Activated T-cell treated with anti-CD3 and anti-CD28 coated beads, Interleukin-2, amount 50 U/mL, for 4 hours (primary cell): ENCODE measurements at regions not wholly inside any gene's neighbourhood (a gene's known extent, or its start where the extent isn't known, plus 50 kb on each side); places are given as distances from the start of the nearest gene placed in this dataset.
"Not testable (repeated sequence)": the region's sequence is repeated elsewhere in the genome, so short reads cannot be mapped to it uniquely, and the experiment has no call there.

Experiments used
- ATAC-seq, 2 donors: fragments of 200-7000 bp; cut with Tn5 transposase; one replicate each; pipeline ENCODE4 v1.10.0; 2021
- DNase-seq: peaks from one replicate; pipeline ENCODE4 v3.0.0-alpha.2; 2020
- H3K27me3 Mint-ChIP-seq: one replicate; pipeline ENCODE4 v1.8.0; 2021; ENCODE audit warnings: low read depth, mixed read lengths
- H3K36me3 Mint-ChIP-seq: one replicate; pipeline ENCODE4 v1.8.0; 2022; ENCODE audit warnings: mixed read lengths; ENCODE audit not compliant: insufficient read depth
- H3K4me1 Mint-ChIP-seq: one replicate; pipeline ENCODE4 v1.8.0; 2021; ENCODE audit warnings: low read depth, mixed read lengths
- H3K4me3 Mint-ChIP-seq: one replicate; pipeline ENCODE4 v1.8.0; 2021; ENCODE audit warnings: mild to moderate bottlenecking, moderate library complexity, mixed read lengths
- H3K9me3 Mint-ChIP-seq: one replicate; pipeline ENCODE4 v1.8.0; 2021; ENCODE audit warnings: mixed read lengths

DNA sequence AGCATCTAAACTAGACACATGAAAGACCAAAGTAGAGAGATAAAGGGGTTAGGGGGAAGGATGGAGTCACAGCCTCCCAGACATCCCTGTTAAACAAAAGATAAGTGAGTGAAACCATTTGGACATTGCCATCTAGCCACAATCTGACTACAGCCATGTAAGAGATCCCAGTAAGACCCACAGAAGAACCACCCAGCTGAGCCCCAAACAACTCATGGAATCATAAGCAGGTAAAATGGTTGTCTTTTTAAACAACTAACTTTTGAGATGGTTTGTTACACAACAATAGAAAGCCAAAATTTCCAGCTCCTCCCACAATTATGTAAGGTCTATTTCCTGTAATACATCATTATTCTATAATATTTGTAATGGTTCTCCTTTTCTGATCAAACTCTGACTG lies 437.5 kb downstream of the IGSF11 start:
- Mint-ChIP-seq H3K9me3 (peaks cover 8% of the 10 kb centered on the region), H3K4me3 (no peak overlapping the region), H3K27me3 (no peaks in the 10 kb centered on the region), H3K4me1 (no peaks in the 10 kb centered on the region), H3K36me3 (no peaks in the 10 kb centered on the region)
- ATAC-seq (no peak), DNase-seq (no peak)

DNA sequence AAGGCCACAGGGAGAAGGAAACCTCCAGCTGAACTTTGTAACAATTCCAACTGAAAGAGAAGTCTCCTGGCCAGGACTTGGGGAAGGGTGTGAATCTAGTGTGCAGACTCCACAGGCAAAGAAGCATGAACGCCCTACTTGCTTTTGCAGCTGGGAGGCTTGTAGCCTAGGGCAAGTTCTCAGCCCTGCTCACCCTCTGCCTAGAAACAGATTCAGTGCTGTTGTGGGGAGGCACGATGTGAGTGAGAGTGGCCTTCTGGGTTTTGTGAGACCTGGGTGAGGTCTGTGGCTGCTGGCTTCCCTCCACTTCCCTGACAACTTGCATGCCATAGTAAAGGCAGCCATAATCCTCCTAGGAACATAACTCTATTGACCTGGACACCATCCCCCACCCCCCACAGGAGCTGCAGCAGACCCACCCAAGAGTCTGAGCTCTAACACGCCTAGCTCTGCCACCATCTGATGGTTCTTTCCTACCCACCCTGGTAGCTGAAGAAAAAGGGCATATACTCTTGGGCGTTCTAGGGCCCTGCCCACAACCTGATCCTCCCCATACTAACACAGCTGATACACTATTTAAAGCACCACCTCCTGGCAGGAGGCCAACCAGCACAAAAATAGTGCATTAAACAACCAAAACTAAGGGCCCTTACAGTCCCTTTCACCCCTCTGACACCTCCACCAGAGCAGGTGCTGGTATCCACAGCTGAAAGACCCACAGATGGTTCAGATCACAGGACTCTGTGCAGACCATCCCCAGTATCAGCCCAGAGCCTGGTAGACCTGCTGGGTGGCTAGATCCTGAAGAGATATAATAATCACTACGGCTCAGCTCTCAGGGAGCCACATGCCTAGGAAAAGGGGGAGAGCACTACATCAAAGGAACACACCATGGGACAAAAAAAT lies 426.5 kb downstream of the IGSF11 start:
- no peaks in the 10 kb centered on the region for H3K4me1 Mint-ChIP-seq
- no peaks in the 10 kb centered on the region for H3K27me3 Mint-ChIP-seq
- no peaks in the 10 kb centered on the region for H3K36me3 Mint-ChIP-seq
- ATAC-seq (no peak), DNase-seq (no peak)
- no peak overlapping the region for H3K4me3 Mint-ChIP-seq
- H3K9me3 Mint-ChIP-seq: peaks cover 23% of the 10 kb centered on the region

DNA sequence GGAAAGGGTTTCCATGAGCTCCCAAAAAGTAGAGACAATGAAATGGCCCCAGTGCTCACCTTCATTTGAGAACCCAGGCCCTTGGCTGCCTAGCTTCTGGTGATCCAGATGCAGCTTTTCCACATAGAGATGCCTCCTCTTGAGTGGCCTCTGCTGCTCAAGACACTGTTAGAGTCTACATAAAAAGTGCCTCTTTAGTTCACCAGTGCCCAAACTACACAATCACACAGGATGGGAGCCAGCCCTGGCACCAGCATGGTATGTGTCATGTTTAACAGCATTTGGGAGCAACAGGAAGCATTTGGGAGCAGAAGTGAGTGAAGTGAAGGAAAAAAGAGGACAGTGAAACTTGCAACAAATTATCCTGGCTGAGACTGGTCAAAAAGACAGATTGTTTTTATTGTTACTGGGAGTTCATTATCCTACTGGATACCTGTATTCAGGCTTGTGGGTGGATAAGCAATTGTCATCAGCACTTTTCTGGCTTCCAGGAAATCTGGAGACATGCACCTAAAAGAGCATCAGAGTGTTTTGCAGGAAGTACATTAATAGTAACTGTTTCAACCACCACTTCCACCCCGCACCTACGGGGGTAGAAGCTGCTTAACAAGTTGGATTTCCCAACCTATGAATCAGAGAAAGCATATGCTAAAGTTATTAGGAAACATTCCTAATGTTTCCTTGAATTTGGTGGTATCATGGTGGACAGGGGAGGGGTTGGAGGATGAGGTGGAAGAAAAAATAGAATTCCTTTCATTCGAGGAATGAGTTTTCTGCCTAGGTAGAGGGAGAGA lies 416.2 kb downstream of the IGSF11 start:
- DNase-seq: no peak
- H3K27me3 Mint-ChIP-seq: no peaks in the 10 kb centered on the region
- no peaks in the 10 kb centered on the region for H3K9me3 Mint-ChIP-seq
- H3K4me3 Mint-ChIP-seq: no peak overlapping the region
- H3K4me1 Mint-ChIP-seq: no peaks in the 10 kb centered on the region
- no peak for ATAC-seq
- no peaks in the 10 kb centered on the region for H3K36me3 Mint-ChIP-seq

DNA sequence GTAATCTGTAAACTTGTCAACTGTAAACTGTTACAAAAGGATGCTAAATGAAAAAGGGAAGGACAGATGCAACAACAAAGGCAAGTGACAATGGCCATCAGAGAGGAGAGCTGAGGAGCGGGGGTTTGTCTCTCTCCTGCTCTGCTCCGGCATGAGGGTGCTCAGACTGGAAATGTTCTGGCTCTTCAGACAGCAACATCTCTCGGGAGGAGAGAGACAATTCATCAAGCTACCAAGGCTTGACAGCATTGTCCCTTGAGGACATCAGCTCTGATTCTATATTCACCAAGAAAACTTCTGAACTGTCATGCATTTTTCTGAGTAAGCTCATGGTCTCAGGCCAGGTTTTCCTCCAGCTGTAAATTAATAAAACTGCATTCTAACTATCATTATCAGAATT lies 408.2 kb downstream of the IGSF11 start:
- ATAC-seq (no peak), DNase-seq (no peak)
- Mint-ChIP-seq H3K9me3 (no peaks in the 10 kb centered on the region), H3K36me3 (no peaks in the 10 kb centered on the region), H3K4me1 (no peaks in the 10 kb centered on the region), H3K27me3 (no peaks in the 10 kb centered on the region), H3K4me3 (no peak overlapping the region)

DNA sequence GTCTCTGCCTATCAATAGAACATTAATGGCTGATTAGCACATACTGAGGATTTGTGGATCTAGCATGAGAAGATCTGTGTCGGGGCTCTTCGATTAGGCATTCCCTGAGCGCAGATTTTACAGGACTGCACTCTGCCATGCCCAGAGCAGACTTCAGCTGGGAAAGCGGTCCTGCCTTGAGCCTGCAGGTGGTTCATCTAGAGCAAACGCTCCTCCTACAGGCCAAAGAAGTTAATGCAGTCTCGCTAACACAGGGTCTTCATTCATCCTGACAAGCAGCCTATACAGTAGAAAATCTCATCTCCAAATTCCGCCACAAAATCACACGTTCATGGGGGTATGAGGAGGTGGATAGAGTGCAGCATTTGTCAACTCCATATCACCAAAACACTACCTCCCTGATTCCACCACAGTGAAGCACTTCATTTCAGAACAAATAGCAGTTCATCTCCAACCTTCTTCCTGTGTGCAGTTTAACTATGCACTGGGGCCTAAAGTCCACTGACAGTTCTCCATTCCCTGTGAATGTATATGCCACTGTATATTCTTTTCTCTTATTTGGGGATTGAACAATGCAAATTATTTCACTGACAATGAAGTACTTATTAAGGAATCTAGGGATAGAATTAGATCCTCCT lies 405.8 kb downstream of the IGSF11 start:
- Mint-ChIP-seq H3K36me3 (no peaks in the 10 kb centered on the region), H3K9me3 (no peaks in the 10 kb centered on the region), H3K4me3 (no peak overlapping the region), H3K27me3 (no peaks in the 10 kb centered on the region), H3K4me1 (no peaks in the 10 kb centered on the region)
- DNase-seq (no peak), ATAC-seq (peak in 1 of 2 donors; percentile 55)

DNA sequence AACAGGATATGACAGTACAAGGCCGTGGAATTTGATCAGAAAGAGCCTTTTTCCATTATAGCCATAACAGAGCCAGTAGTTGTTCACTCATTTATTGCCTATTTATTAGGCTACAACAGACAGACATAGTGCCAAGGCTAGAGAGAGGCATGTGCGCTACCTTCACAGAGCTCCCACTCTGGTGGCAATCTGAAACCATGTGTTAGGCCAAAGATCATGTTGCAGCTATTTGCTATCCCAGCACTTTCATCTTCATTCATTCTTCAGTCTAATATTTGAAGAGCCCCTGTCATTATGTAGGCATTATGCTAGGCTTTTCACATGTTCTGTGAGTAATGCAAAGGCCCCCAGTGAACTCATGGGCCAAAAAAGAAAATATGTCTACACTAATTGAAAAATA lies 404.8 kb downstream of the IGSF11 start:
- DNase-seq (no peak), ATAC-seq (no peak)
- Mint-ChIP-seq H3K27me3 (no peaks in the 10 kb centered on the region), H3K4me1 (no peaks in the 10 kb centered on the region), H3K4me3 (no peak overlapping the region), H3K36me3 (no peaks in the 10 kb centered on the region), H3K9me3 (no peaks in the 10 kb centered on the region)

DNA sequence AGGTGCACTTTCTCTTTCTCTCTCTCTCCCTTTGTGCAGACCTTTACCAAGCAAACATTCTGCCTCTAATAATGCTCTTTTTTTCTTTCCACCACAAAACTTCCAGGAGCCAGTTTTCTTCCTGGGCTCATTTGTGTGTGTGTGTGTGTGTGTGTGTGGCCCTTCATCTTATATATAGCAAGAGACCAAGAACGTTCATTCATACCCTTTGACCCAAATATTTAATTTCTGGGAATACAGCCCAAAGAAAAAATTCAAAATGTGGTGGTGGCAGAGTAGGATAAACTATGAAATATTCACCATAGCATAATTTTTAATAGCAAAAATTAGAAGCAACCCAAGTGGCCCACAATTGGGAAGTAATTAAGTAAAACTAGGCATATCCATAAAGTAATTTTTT lies 398.9 kb downstream of the IGSF11 start:
- Mint-ChIP-seq H3K36me3 (no peaks in the 10 kb centered on the region), H3K27me3 (peaks cover 3% of the 10 kb centered on the region), H3K4me1 (no peaks in the 10 kb centered on the region), H3K4me3 (no peak overlapping the region), H3K9me3 (no peaks in the 10 kb centered on the region)
- no peak for DNase-seq
- ATAC-seq: no peak

DNA sequence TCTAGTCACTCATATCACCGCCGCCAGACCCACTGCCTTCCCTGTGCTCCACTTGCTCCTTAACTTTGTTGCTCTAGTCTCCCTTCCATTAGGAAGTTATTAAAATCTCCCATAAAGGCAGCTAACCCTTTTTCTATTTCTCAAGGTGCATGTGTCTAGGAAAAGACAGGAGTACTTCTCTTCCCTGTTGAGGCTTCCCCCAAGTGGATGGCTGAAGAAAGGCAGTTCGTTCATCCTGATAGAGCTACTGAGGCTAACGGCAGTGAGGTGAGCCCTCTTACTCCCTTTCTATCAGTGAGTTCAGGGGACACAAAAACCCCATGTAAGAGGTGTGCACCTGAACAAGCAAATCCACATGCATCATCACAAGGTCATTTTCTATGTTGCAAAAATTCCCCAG lies 397.8 kb downstream of the IGSF11 start:
- Mint-ChIP-seq H3K9me3 (no peaks in the 10 kb centered on the region), H3K36me3 (no peaks in the 10 kb centered on the region), H3K4me1 (no peaks in the 10 kb centered on the region), H3K27me3 (peaks cover 3% of the 10 kb centered on the region), H3K4me3 (no peak overlapping the region)
- ATAC-seq (no peak), DNase-seq (no peak)

DNA sequence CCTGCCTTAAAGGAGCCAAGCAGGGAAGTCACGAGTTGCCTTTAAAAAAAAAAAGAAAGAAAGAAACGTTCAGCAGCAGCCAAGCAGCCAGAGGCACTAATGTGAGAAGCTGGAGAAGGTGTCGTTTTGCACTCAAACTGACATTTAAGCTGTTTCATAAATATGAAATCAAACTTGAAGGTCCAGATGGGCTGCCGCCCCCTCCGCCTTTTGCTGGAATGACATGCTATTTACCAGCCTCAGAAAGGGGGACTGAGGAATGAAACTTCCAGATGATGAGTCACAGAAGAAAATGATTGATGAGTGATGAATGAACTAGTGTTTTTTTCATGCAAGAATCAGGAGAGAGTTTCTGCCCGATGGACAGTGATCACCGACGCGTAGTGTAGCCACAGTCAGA lies 396.8 kb downstream of the IGSF11 start:
- Mint-ChIP-seq H3K4me1 (no peaks in the 10 kb centered on the region), H3K9me3 (no peaks in the 10 kb centered on the region), H3K27me3 (peaks cover 3% of the 10 kb centered on the region), H3K4me3 (no peak overlapping the region), H3K36me3 (no peaks in the 10 kb centered on the region)
- ATAC-seq (no peak), DNase-seq (no peak)

DNA sequence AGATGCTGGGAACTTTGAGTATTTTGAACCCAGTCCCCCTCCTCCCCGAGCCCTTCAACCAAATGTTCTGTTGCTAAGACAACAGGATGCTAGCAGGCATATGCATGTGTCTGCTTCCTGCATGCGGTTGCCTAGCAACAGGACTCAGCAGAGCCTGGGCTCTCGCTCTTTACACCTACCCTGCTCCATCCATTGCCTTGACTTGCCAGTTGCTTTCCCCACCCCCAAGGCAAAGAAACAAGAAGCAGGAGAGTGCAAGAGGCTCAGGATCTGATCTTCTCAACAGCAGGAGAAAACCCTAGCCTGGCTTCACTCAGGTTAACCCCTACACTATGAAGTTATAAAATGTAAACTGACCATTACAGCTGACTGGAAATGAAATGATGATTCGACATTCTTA lies 393.0 kb downstream of the IGSF11 start:
- ATAC-seq (no peak), DNase-seq (no peak)
- Mint-ChIP-seq H3K9me3 (no peaks in the 10 kb centered on the region), H3K36me3 (no peaks in the 10 kb centered on the region), H3K4me3 (no peak overlapping the region), H3K27me3 (no peaks in the 10 kb centered on the region), H3K4me1 (no peaks in the 10 kb centered on the region)

DNA sequence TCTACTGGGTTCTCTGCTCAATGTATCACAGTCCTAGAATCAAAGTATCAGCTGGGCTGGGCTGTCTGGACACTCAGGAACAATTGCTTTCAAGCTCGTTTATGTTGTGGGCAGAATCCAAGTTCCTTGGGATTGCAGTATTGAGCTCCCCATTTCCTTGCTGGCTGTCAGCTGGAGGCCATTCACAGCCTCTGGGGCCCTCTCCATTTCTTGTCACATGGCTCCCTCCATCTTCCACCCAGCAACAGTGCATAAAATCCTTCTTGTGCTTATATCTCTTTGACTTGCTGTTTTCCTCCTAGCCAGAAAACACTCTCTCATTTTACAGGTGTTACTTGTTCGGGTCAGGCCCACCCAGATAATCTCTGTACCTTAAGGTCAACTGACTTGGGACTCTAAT lies 363.5 kb downstream of the IGSF11 start:
- no peaks in the 10 kb centered on the region for H3K4me1 Mint-ChIP-seq
- DNase-seq: no peak
- H3K36me3 Mint-ChIP-seq: no peaks in the 10 kb centered on the region
- no peaks in the 10 kb centered on the region for H3K27me3 Mint-ChIP-seq
- ATAC-seq: no peak
- no peak overlapping the region for H3K4me3 Mint-ChIP-seq
- H3K9me3 Mint-ChIP-seq: no peaks in the 10 kb centered on the region

DNA sequence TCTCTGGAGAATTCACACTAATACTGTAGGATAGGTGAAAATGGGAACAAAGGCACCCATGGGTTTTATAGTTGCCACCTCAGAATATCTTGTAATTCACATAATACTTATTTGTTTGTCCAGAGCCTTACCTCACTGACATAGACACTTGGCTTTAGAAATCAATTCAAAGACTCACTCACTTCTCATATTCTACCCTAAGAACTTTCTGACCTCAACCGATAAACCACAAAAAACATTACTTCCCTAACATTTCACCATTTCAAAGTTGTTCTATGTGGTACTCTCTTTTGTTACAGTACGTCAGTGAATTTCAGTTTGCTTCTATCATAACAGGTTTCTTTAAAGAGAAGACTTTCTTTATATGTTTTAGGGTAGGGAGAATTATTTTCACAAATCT lies 359.3 kb downstream of the IGSF11 start:
- ATAC-seq: no peak
- H3K36me3 Mint-ChIP-seq: no peaks in the 10 kb centered on the region
- H3K4me3 Mint-ChIP-seq: no peak overlapping the region

DNA sequence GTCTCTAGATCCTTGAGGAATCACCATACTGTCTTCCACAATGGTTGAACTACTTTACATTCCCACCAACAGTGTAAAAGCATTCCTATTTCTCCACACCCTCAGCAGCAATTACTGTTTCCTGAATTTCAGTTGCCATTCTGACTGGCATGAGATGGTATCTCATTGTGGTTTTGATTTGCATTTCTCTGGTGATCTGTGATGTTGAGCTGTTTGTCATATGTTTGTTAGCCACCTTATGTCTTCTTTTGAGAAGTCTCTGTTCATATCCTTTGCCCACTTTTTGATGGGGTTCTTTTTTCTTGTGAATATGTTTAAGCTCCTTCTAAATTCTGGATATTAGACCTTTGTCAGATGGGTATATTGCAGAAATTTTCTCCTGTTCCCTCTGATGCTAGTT lies 356.0 kb downstream of the IGSF11 start:
- H3K36me3 Mint-ChIP-seq, H3K27me3 Mint-ChIP-seq, H3K4me1 Mint-ChIP-seq, H3K4me3 Mint-ChIP-seq, H3K9me3 Mint-ChIP-seq, ATAC-seq, DNase-seq: not testable (repeated sequence)

More for the DNA sequence above, 359.3 kb downstream of the IGSF11 start:
- Mint-ChIP-seq H3K27me3 (no peaks in the 10 kb centered on the region), H3K4me1 (no peaks in the 10 kb centered on the region), H3K9me3 (no peaks in the 10 kb centered on the region)
- DNase-seq: no peak

DNA sequence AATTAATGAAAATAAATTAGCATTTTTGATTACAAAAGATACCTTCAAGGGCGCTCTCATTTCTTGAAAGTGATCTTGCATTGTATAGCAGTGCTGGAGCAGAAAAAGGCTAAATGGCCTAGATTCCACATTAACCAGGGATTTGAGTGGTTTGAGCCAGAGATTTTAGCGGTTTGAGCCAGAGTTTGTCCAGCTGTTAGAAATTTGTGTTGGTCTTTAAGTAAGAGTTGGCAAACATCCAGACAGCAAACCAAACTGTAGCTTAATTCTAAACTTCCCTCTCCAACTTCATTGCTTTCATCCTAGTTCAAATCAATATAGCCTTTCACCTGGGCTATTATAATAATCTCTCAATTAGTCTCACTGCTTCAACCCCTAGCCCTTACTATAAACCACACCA lies 351.7 kb downstream of the IGSF11 start:
- Mint-ChIP-seq H3K27me3 (peaks cover 2% of the 10 kb centered on the region), H3K9me3 (no peaks in the 10 kb centered on the region), H3K4me1 (no peaks in the 10 kb centered on the region), H3K36me3 (no peaks in the 10 kb centered on the region), H3K4me3 (no peak overlapping the region)
- ATAC-seq (no peak), DNase-seq (no peak)
